IMR-90 (cell line): ENCODE measurements at regions not wholly inside any gene's neighbourhood (a gene's known extent, or its start where the extent isn't known, plus 50 kb on each side); places are given as distances from the start of the nearest gene placed in this dataset.

Source experiments
- ATAC-seq: fragments of 200-7000 bp; cut with Tn5 transposase; 2 replicates; pipeline ENCODE4 v1.9.1; 2020; ENCODE audit warnings: low read depth, mild to moderate bottlenecking, moderate library complexity
- BruUV-seq: library from RNA; stranded (reverse); fragments of 400-500 nt; replicated peaks from 2 replicates; lab custom pipeline; 2021; lab: Mats Ljungman, UMichigan
- CTCF ChIA-PET: fragments of 300-600 bp; formaldehyde crosslinking; extraction: SDS; loops from one replicate; lab custom pipeline; 2021; ENCODE audit warnings: antibody characterized with exemption; lab: Yijun Ruan, JAX
- POLR2A ChIA-PET: fragments of 300-600 bp; sonication (Branson Sonifier 250); formaldehyde crosslinking; loops from one replicate; lab custom pipeline; 2022; ENCODE audit warnings: antibody characterized with exemption; ENCODE audit not compliant: unreplicated experiment; lab: Charles Lee
- DNase-seq: peaks from one replicate; pipeline ENCODE4 v3.0.0; 2013
- H2AFZ ChIP-seq: replicated peaks from 2 replicates; pipeline ENCODE3; 2013; ENCODE audit warnings: low read length, mild to moderate bottlenecking; ENCODE audit not compliant: poor library complexity
- H2AK5ac ChIP-seq: 2 replicates; pipeline ENCODE4 v1.6.1; 2013; ENCODE audit warnings: low read depth, low read length, inconsistent platforms
- H2AK9ac ChIP-seq: replicated peaks from 2 replicates; pipeline ENCODE3; 2013; ENCODE audit warnings: mild to moderate bottlenecking, low read depth, low read length, moderate library complexity; ENCODE audit not compliant: poor library complexity
- H2BK120ac ChIP-seq: 2 replicates; pipeline ENCODE4 v1.6.1; 2013; ENCODE audit warnings: low read depth, low read length, inconsistent platforms
- H2BK15ac ChIP-seq: 3 replicates; pipeline ENCODE4 v1.6.1; 2013; ENCODE audit warnings: low read depth, low read length, inconsistent platforms
- H2BK20ac ChIP-seq: 2 replicates; pipeline ENCODE4 v1.6.1; 2013; ENCODE audit warnings: low read depth, mild to moderate bottlenecking, inconsistent platforms, low read length, moderate library complexity
- H2BK5ac ChIP-seq: 2 replicates; pipeline ENCODE4 v1.6.1; 2013; ENCODE audit warnings: mild to moderate bottlenecking, low read depth, low read length, inconsistent platforms; ENCODE audit not compliant: poor library complexity, severe bottlenecking
- H3K14ac ChIP-seq: replicated peaks from 2 replicates; pipeline ENCODE4 v1.6.1; 2013; ENCODE audit warnings: low read depth, low read length, inconsistent platforms
- H3K18ac ChIP-seq: 2 replicates; pipeline ENCODE4 v1.6.1; 2013; ENCODE audit warnings: low read depth, low read length, control low read depth
- H3K23ac ChIP-seq: 2 replicates; pipeline ENCODE4 v1.6.1; 2013; ENCODE audit warnings: low read depth, low read length, inconsistent platforms
- H3K27ac ChIP-seq: 2 replicates; pipeline ENCODE4 v1.5.1; 2013; ENCODE audit warnings: mild to moderate bottlenecking, control low read depth, low read length; ENCODE audit not compliant: insufficient read depth
- H3K27me3 ChIP-seq: 2 replicates; pipeline ENCODE4 v1.6.1; 2013; ENCODE audit warnings: low read length; ENCODE audit not compliant: control insufficient read depth, insufficient read depth
- H3K36me3 ChIP-seq: 2 replicates; pipeline ENCODE4 v1.6.1; 2013; ENCODE audit warnings: low read length, mixed read lengths; ENCODE audit not compliant: control insufficient read depth, insufficient read depth
- H3K4ac ChIP-seq: 2 replicates; pipeline ENCODE4 v1.6.1; 2013; ENCODE audit warnings: low read depth, low read length, inconsistent platforms
- H3K4me1 ChIP-seq: 2 replicates; pipeline ENCODE4 v1.6.1; 2013; ENCODE audit warnings: low read length, mixed read lengths; ENCODE audit not compliant: control insufficient read depth, insufficient read depth
- H3K4me2 ChIP-seq: 2 replicates; pipeline ENCODE4 v1.6.1; 2013; ENCODE audit warnings: low read depth, mild to moderate bottlenecking, control low read depth, low read length, moderate library complexity
- H3K4me3 ChIP-seq: 2 replicates; pipeline ENCODE4 v1.5.1; 2013; ENCODE audit warnings: low read depth, mild to moderate bottlenecking, control low read depth, low read length, moderate library complexity; ENCODE audit not compliant: insufficient read depth
- H3K56ac ChIP-seq: 2 replicates; pipeline ENCODE4 v1.6.1; 2013; ENCODE audit warnings: low read length, inconsistent platforms; ENCODE audit not compliant: insufficient read depth; ENCODE audit errors: extremely low read depth
- H3K79me1 ChIP-seq, 2 experiments: 2 replicates each; pipeline ENCODE4 v1.6.1; 2013; ENCODE audit warnings: low read length in 2 of 2, inconsistent platforms in 1 of 2, low read depth in 1 of 2
- H3K9ac ChIP-seq: 2 replicates; pipeline ENCODE4 v1.6.1; 2013; ENCODE audit warnings: low read depth, low read length, control low read depth
- H3K9me1 ChIP-seq: 2 replicates; pipeline ENCODE4 v1.6.1; 2013; ENCODE audit warnings: low read length, inconsistent platforms; ENCODE audit not compliant: insufficient read depth
- H3K9me3 ChIP-seq: 2 replicates; pipeline ENCODE4 v1.6.1; 2013; ENCODE audit warnings: low read length; ENCODE audit not compliant: control insufficient read depth, insufficient read depth
- H4K20me1 ChIP-seq: 2 replicates; pipeline ENCODE4 v1.6.1; 2013; ENCODE audit warnings: low read length, inconsistent platforms; ENCODE audit not compliant: insufficient read depth
- H4K5ac ChIP-seq: 2 replicates; pipeline ENCODE4 v1.6.1; 2013; ENCODE audit warnings: mild to moderate bottlenecking, low read depth, low read length, control low read depth
- H4K8ac ChIP-seq, 2 experiments: 2 replicates each; pipeline ENCODE4 v1.6.1; 2013; ENCODE audit warnings: low read depth in 2 of 2, low read length in 2 of 2, control low read depth in 1 of 2, inconsistent platforms in 1 of 2
- H4K91ac ChIP-seq: 2 replicates; pipeline ENCODE4 v1.6.1; 2013; ENCODE audit warnings: low read depth, low read length, inconsistent platforms; ENCODE audit not compliant: insufficient read depth
- BHLHE40 ChIP-seq: fragments of 150-350 bp; IDR thresholded peaks from 2 replicates; pipeline ENCODE4 v1.6.1; 2016; ENCODE audit warnings: mild to moderate bottlenecking, low read depth, low read length
- CEBPB ChIP-seq: IDR thresholded peaks from 2 replicates; pipeline ENCODE4 v1.6.1; 2012; ENCODE audit warnings: low read depth, low read length, improper control_type of control experiment
- CHD1 ChIP-seq: IDR thresholded peaks from 2 replicates; pipeline ENCODE4 v1.6.1; 2012; ENCODE audit warnings: low read depth, low read length, improper control_type of control experiment
- CTCF ChIP-seq: conservative IDR thresholded peaks from 2 replicates; pipeline ENCODE4 v1.5.1; 2012; ENCODE audit warnings: mild to moderate bottlenecking, low read depth, low read length, improper control_type of control experiment
- FOS ChIP-seq: fragments of 150-350 bp; IDR thresholded peaks from 2 replicates; pipeline ENCODE4 v1.6.1; 2016; ENCODE audit warnings: low read depth, low read length
- MAFK ChIP-seq: IDR thresholded peaks from 2 replicates; pipeline ENCODE4 v1.6.1; 2012; ENCODE audit warnings: low read depth, low read length, improper control_type of control experiment
- MAZ ChIP-seq: IDR thresholded peaks from 2 replicates; pipeline ENCODE4 v1.6.1; 2012; ENCODE audit warnings: low read depth, mild to moderate bottlenecking, low read length, improper control_type of control experiment, moderate library complexity, borderline replicate concordance
- MXI1 ChIP-seq: IDR thresholded peaks from 2 replicates; pipeline ENCODE4 v1.6.1; 2012; ENCODE audit warnings: low read depth, mild to moderate bottlenecking, low read length, moderate library complexity, borderline replicate concordance
- NFE2L2 ChIP-seq: fragments of 150-350 bp; IDR thresholded peaks from 2 replicates; pipeline ENCODE4 v1.6.1; 2016; ENCODE audit warnings: low read depth, mild to moderate bottlenecking, low read length
- POLR2A ChIP-seq: IDR thresholded peaks from 2 replicates; pipeline ENCODE4 v1.6.1; 2012; ENCODE audit warnings: mild to moderate bottlenecking, low read depth, low read length
- RAD21 ChIP-seq: IDR thresholded peaks from 2 replicates; pipeline ENCODE4 v1.6.1; 2012; ENCODE audit warnings: low read length, improper control_type of control experiment
- RCOR1 ChIP-seq: IDR thresholded peaks from 2 replicates; pipeline ENCODE4 v1.6.1; 2012; ENCODE audit warnings: mild to moderate bottlenecking, low read length, improper control_type of control experiment; ENCODE audit not compliant: insufficient replicate concordance
- RFX5 ChIP-seq: IDR thresholded peaks from 2 replicates; pipeline ENCODE4 v1.8.0; 2012; ENCODE audit warnings: low read depth, mild to moderate bottlenecking, low read length, moderate library complexity
- SMC3 ChIP-seq: fragments of 150-350 bp; IDR thresholded peaks from 2 replicates; pipeline ENCODE4 v1.6.1; 2016; ENCODE audit warnings: low read depth, mild to moderate bottlenecking, antibody characterized with exemption, low read length, moderate library complexity
- WGBS, 2 experiments: methylation state at CpG; one replicate each; pipeline versions ENCODE4 v1.1.5 to v1.1.7; 2013; ENCODE audit warnings: missing lambda C conversion rate in 2 of 2; ENCODE audit not compliant: insufficient read length in 1 of 2; ENCODE audit errors: extremely low coverage in 2 of 2; 5-methylcytosine and 5-hydroxymethylcytosine counted together
- dilution Hi-C: fragments of 300-500 bp; cut with HindIII; formaldehyde crosslinking; loops from one replicate; pipeline ENCODE4 v1.14.3; 2018; ENCODE audit warnings: low sequenced_read_pairs; ENCODE audit not compliant: unreplicated experiment
- in situ Hi-C: fragments of 300-500 bp; cut with MboI; formaldehyde crosslinking; loops from 3 replicates; pipeline ENCODE4 v1.14.3; 2019; ENCODE audit warnings: low sequenced_read_pairs, inconsistent platforms, mixed read lengths
- intact Hi-C: fragments of 100-400 bp; cut with micrococcal nuclease; formaldehyde crosslinking; loops from 2 replicates; pipeline ENCODE4 v1.10.0; 2022
- TF ChIP-seq, protein P1 (sequence below): fragments of 150-350 bp; IDR thresholded peaks from 2 replicates; pipeline ENCODE4 v1.6.1; 2017; ENCODE audit warnings: mild to moderate bottlenecking, antibody characterized with exemption, low read length, low read depth
- TF ChIP-seq, protein P2 (sequence below): fragments of 150-350 bp; IDR thresholded peaks from 2 replicates; pipeline ENCODE4 v1.6.1; 2016; ENCODE audit warnings: low read depth, mild to moderate bottlenecking, low read length, moderate library complexity, borderline replicate concordance

- no peak overlapping the region for H2AK9ac ChIP-seq
- no CpG with 5 or more reads among the region's 1 CpG for WGBS, 2 experiments
- in situ Hi-C loops (loop anchor here (25.0 kb wide), 3 partner anchors 1067 to 1792 kb away; no protein-coding TSS in a partner anchor), dilution Hi-C loops (no loop called here), intact Hi-C loops (no loop called here)
- H3K36me3 ChIP-seq: no peaks in the 10 kb centered on the region
- ChIA-PET POLR2A (no interaction called here), CTCF (no interaction called here)
- H4K8ac ChIP-seq: no peak overlapping the region
- no peak overlapping the region for H3K14ac ChIP-seq
- no peak overlapping the region for H3K4me2 ChIP-seq
- no peak for TF ChIP-seq RCOR1
- no peak for TF ChIP-seq NFE2L2
- TF ChIP-seq MAZ: no peak
- no peak for TF ChIP-seq CTCF
- TF ChIP-seq, protein P1, sequence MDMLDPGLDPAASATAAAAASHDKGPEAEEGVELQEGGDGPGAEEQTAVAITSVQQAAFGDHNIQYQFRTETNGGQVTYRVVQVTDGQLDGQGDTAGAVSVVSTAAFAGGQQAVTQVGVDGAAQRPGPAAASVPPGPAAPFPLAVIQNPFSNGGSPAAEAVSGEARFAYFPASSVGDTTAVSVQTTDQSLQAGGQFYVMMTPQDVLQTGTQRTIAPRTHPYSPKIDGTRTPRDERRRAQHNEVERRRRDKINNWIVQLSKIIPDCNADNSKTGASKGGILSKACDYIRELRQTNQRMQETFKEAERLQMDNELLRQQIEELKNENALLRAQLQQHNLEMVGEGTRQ: no peak
- TF ChIP-seq MXI1: no peak
- TF ChIP-seq RFX5: no peak
- TF ChIP-seq, protein P2, sequence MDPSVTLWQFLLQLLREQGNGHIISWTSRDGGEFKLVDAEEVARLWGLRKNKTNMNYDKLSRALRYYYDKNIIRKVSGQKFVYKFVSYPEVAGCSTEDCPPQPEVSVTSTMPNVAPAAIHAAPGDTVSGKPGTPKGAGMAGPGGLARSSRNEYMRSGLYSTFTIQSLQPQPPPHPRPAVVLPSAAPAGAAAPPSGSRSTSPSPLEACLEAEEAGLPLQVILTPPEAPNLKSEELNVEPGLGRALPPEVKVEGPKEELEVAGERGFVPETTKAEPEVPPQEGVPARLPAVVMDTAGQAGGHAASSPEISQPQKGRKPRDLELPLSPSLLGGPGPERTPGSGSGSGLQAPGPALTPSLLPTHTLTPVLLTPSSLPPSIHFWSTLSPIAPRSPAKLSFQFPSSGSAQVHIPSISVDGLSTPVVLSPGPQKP: no peak
- TF ChIP-seq FOS: no peak
- TF ChIP-seq BHLHE40: no peak
- no peak for TF ChIP-seq SMC3
- no peak for TF ChIP-seq RAD21
- TF ChIP-seq POLR2A: no peak
- TF ChIP-seq CHD1: no peak
- TF ChIP-seq MAFK: no peak
- TF ChIP-seq CEBPB: no peak
- no peak overlapping the region for H3K4me3 ChIP-seq
- H3K9me1 ChIP-seq: no peaks in the 10 kb centered on the region
- ATAC-seq (no peak), DNase-seq (no peak)
- no peak overlapping the region for H3K23ac ChIP-seq
- H3K4me1 ChIP-seq: no peaks in the 10 kb centered on the region
- no peaks in the 10 kb centered on the region for H3K79me1 ChIP-seq
- H2AK5ac ChIP-seq: no peak overlapping the region
- H3K18ac ChIP-seq: no peak overlapping the region
- no peak overlapping the region for H2BK120ac ChIP-seq
- H2BK15ac ChIP-seq: no peak overlapping the region
- H3K27ac ChIP-seq: no peak overlapping the region
- no peak overlapping the region for H2BK5ac ChIP-seq
- H3K27me3 ChIP-seq: peaks cover 6% of the 10 kb centered on the region
- no peak overlapping the region for H2BK20ac ChIP-seq
- no peak overlapping the region for H4K5ac ChIP-seq
- H4K20me1 ChIP-seq: no peaks in the 10 kb centered on the region
- H4K91ac ChIP-seq: no peak overlapping the region
- no peaks in the 10 kb centered on the region for H3K9me3 ChIP-seq
- no peak overlapping the region for H3K56ac ChIP-seq
- no peak overlapping the region for H3K4ac ChIP-seq
- BruUV-seq: no TSS peak
- no peak overlapping the region for H3K9ac ChIP-seq
- no peak overlapping the region for H2AFZ ChIP-seq
These were observed 136.3 kb upstream of the TMPO start for GRCh38 chr12:98379106-98379505.
